ENCODE measurements at regions not wholly inside any gene's neighbourhood (a gene's known extent, or its start where the extent isn't known, plus 50 kb on each side); places are given as distances from the start of the nearest gene placed in this dataset.

DNA sequence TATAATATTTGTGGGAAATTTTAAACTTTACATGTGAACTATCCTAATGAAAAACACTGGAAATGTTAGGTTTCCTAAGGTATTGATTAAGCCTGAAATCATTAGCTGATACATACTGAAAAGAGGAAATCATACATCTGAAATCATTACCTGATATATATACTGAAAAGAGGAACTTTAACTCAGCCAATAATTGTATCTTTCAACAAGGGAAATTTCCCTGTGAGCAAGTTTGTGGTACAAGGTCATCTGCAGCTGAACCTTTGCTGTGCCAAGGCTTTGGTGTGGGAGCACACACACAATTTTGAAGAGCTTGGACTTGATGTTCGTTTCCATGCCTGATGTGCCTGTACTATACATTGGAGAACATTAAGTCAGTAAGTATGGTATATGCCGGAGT, 131.9 kb upstream of the USP9X start:
- Histone ChIP-seq H3K36me3 (ENCODE audit: control insufficient read depth, insufficient read depth, low read length) (no peaks in the 10 kb centered on the region), H3K27me3 (replicated peaks; ENCODE audit: control insufficient read depth, insufficient read depth, low read length) (no peaks in the 10 kb centered on the region), H3K4me3 (replicated peaks; ENCODE audit: low read depth, low read length) (peak overlapping the region; percentile 48; the same call in 1 of the 2 replicates)
- peak; percentile 38 for DNase-seq (ENCODE audit: extremely low read depth, insufficient read length)
- no peak for TF ChIP-seq CTCF (IDR thresholded peaks at IDR 0.05; ENCODE audit: insufficient read depth, low read length, poor library complexity, severe bottlenecking)

DNA sequence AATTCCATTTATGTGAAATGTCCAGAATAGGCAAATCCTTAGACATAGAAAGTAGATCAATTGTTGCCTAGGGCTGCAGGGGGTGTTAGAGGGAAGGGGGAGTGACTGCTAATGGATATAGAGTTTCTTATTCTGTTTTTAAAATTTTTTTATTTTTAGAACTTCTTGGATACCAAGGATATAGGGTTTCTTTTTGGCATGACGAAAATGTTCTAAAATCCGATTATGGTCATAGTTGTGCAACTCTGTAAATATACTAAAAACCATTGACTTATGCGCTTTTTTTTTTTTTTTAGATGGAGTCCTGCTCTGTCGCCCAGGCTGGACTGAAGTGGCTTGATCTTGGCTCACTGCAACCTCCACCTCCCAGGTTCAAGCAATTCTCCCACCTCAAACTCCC, 125.2 kb upstream of the USP9X start:
- Histone ChIP-seq H3K27me3 (replicated peaks; ENCODE audit: control insufficient read depth, insufficient read depth, low read length) (no peaks in the 10 kb centered on the region), H3K36me3 (ENCODE audit: control insufficient read depth, insufficient read depth, low read length) (no peaks in the 10 kb centered on the region)
- DNase-seq (ENCODE audit: extremely low read depth, insufficient read length) = no peak

DNA sequence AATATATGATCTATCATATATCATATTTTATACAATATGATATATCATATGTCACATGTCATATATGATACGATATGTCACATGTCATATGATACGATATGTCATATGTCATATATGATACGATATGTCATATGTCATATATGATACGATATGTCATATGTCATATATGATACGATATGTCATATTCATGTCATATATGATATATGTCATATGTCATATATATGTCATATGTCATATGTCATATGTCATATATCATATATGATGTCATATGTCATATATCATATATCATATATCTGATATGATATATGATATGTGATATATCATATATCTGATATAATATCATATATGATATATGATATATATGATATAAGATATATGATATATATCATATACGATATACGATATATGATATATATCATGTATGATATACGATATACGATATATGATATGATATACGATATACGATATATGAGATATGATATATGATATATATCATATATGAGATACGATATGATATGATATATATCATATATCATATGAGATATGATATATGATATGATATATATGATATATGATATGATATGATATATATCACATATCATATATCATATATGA, 122.3 kb upstream of the USP9X start:
- Histone ChIP-seq H3K27me3 (replicated peaks; ENCODE audit: control insufficient read depth, insufficient read depth, low read length) (no peaks in the 10 kb centered on the region), H3K36me3 (ENCODE audit: control insufficient read depth, insufficient read depth, low read length) (no peaks in the 10 kb centered on the region), H3K4me3 (replicated peaks; ENCODE audit: low read depth, low read length) (no peak overlapping the region)
- TF ChIP-seq CTCF (IDR thresholded peaks at IDR 0.05; ENCODE audit: insufficient read depth, low read length, poor library complexity, severe bottlenecking) = no peak
- no peak for DNase-seq (ENCODE audit: extremely low read depth, insufficient read length)

More for the DNA sequence above, 125.2 kb upstream of the USP9X start:
- TF ChIP-seq CTCF (IDR thresholded peaks at IDR 0.05; ENCODE audit: insufficient read depth, low read length, poor library complexity, severe bottlenecking) = no peak
- no peak overlapping the region for H3K4me3 ChIP-seq (replicated peaks; ENCODE audit: low read depth, low read length)

DNA sequence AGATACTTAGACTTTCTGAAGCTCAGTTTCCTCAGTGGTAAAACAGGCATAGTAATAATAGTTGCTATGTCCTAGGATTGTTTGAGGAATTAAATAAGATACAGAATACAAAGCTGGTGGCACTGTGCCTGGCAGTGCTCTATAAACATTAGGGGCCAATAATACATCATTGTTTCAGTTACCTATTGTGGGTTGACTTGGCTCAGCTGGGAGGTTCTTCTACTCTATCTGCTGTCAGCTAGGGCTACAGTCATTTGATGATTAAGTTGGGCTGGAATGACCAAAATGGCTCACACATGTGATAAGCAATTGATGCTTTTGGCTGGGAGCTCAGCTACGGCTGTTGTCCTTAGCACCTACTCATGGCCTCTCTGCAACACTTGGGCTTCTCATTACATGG, 121.2 kb upstream of the USP9X start:
- no peak for DNase-seq (ENCODE audit: extremely low read depth, insufficient read length)
- Histone ChIP-seq H3K27me3 (replicated peaks; ENCODE audit: control insufficient read depth, insufficient read depth, low read length) (no peaks in the 10 kb centered on the region), H3K4me3 (replicated peaks; ENCODE audit: low read depth, low read length) (no peak overlapping the region), H3K36me3 (ENCODE audit: control insufficient read depth, insufficient read depth, low read length) (no peaks in the 10 kb centered on the region)
- no peak for TF ChIP-seq CTCF (IDR thresholded peaks at IDR 0.05; ENCODE audit: insufficient read depth, low read length, poor library complexity, severe bottlenecking)

DNA sequence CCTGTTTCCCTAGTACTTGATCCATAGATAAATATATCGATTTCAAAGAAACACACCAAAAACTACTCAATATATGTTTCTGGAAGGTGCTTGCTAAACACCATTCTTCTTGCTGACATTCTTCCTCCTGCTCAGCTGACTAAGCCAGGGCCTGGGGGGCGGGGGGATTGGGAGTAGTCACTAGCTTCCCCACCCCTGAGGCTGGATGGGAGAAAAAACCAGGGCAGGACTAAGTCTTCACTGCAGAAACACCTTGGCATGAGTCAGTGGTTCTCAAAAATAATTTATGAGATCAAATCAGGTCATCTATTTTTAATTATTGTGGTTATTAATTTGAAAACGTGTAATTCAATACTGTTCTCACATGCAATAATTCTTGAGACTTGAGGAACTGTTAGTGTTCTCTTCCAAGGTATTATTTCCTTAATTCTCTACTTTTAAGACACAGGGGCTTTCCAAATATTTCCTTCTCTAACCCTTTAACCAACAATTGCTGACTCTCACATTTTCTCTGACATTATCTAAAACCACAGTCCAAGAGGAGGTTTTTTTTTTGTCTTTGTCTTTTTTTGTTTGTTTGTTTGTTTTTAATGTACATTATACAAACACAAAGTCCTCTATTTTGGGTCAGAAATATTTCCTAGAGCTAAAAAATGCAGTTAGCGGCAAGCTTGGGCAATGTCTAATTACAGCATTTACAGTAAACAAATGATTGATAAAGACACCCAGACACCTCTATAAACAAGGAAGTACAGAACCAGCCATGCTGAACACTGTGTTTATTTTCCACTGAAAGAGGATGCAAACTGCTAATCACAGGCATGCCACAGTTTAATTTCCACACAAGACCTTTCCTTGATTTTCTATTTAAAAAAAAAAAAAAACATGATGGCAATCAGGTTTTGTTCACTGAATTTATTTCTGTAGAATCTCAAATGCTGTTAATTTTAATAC, 120.3 kb upstream of the USP9X start:
- H3K36me3 ChIP-seq (ENCODE audit: control insufficient read depth, insufficient read depth, low read length) = no peaks in the 10 kb centered on the region
- H3K27me3 ChIP-seq (replicated peaks; ENCODE audit: control insufficient read depth, insufficient read depth, low read length) = no peaks in the 10 kb centered on the region
- H3K4me3 ChIP-seq (replicated peaks; ENCODE audit: low read depth, low read length) = no peak overlapping the region
- TF ChIP-seq CTCF (IDR thresholded peaks at IDR 0.05; ENCODE audit: insufficient read depth, low read length, poor library complexity, severe bottlenecking) = no peak
- DNase-seq (ENCODE audit: extremely low read depth, insufficient read length) = no peak

Data from GM06990 (cell line).